ENCODE measurements at regions not wholly inside any gene's neighbourhood (a gene's known extent, or its start where the extent isn't known, plus 50 kb on each side); places are given as distances from the start of the nearest gene placed in this dataset.

GRCh38 chr13:111923991-111924677 is 142.8 kb upstream of the SOX1 start:
- Mint-ChIP-seq H3K27me3 (ENCODE audit: low read depth) (peaks cover 81% of the 10 kb centered on the region), H3K36me3 (no peaks in the 10 kb centered on the region)
- no peak for DNase-seq (ENCODE audit: low spot score in 2 of 2, unreplicated experiment in 2 of 2)

GRCh38 chr13:111924678-111925075 is 142.3 kb upstream of the SOX1 start:
- no peak overlapping the region for H3K4me3 Mint-ChIP-seq
- TF ChIP-seq CTCF (IDR thresholded peaks at IDR 0.05; ENCODE audit: unreplicated experiment): no peak
- H3K4me1 Mint-ChIP-seq: no peaks in the 10 kb centered on the region
- H3K27ac Mint-ChIP-seq: no peak overlapping the region
- peaks cover 81% of the 10 kb centered on the region for H3K27me3 Mint-ChIP-seq (ENCODE audit: low read depth)
- no peaks in the 10 kb centered on the region for H3K9me3 Mint-ChIP-seq
- DNase-seq (ENCODE audit: low spot score in 2 of 2, unreplicated experiment in 2 of 2): no peak
- H3K36me3 Mint-ChIP-seq: no peaks in the 10 kb centered on the region

More at GRCh38 chr13:111923991-111924677, 142.8 kb upstream of the SOX1 start:
- Mint-ChIP-seq H3K4me1 (no peaks in the 10 kb centered on the region), H3K4me3 (no peak overlapping the region), H3K27ac (no peak overlapping the region), H3K9me3 (no peaks in the 10 kb centered on the region)
- no peak for TF ChIP-seq CTCF (IDR thresholded peaks at IDR 0.05; ENCODE audit: unreplicated experiment)

GRCh38 chr13:111925146-111925875 is 141.6 kb upstream of the SOX1 start:
- no peak for TF ChIP-seq CTCF (IDR thresholded peaks at IDR 0.05; ENCODE audit: unreplicated experiment)
- Mint-ChIP-seq H3K4me1 (no peaks in the 10 kb centered on the region), H3K9me3 (peaks cover under 1% of the 10 kb centered on the region), H3K4me3 (no peak overlapping the region), H3K27ac (no peak overlapping the region), H3K27me3 (ENCODE audit: low read depth) (peaks cover 78% of the 10 kb centered on the region), H3K36me3 (no peaks in the 10 kb centered on the region)
- DNase-seq (ENCODE audit: low spot score in 2 of 2, unreplicated experiment in 2 of 2): no peak

GRCh38 chr13:111926501-111927180 is 140.3 kb upstream of the SOX1 start:
- Mint-ChIP-seq H3K4me3 (no peak overlapping the region), H3K27ac (no peak overlapping the region), H3K27me3 (ENCODE audit: low read depth) (peaks cover 66% of the 10 kb centered on the region), H3K36me3 (no peaks in the 10 kb centered on the region), H3K4me1 (no peaks in the 10 kb centered on the region), H3K9me3 (peaks cover 9% of the 10 kb centered on the region)
- TF ChIP-seq CTCF (IDR thresholded peaks at IDR 0.05; ENCODE audit: unreplicated experiment): no peak
- DNase-seq (ENCODE audit: low spot score in 2 of 2, unreplicated experiment in 2 of 2): no peak

- Mint-ChIP-seq H3K4me3 (no peak overlapping the region), H3K27ac (no peak overlapping the region), H3K36me3 (no peaks in the 10 kb centered on the region), H3K27me3 (ENCODE audit: low read depth) (peaks cover 61% of the 10 kb centered on the region), H3K9me3 (peaks cover 14% of the 10 kb centered on the region), H3K4me1 (no peaks in the 10 kb centered on the region)
- no peak for DNase-seq (ENCODE audit: low spot score in 2 of 2, unreplicated experiment in 2 of 2)
- TF ChIP-seq CTCF (IDR thresholded peaks at IDR 0.05; ENCODE audit: unreplicated experiment): no peak
Measured at GRCh38 chr13:111927181-111927540, 139.8 kb upstream of the SOX1 start.
